Testis (tissue), 2 donors: ENCODE measurements at regions not wholly inside any gene's neighbourhood (a gene's known extent, or its start where the extent isn't known, plus 50 kb on each side); places are given as distances from the start of the nearest gene placed in this dataset.

Source experiments
- POLR2A ChIP-seq: fragments of 450-650 bp; IDR thresholded peaks from one replicate; pipeline ENCODE4 v1.6.1; 2017; ENCODE audit warnings: antibody characterized with exemption, mild to moderate bottlenecking, moderate library complexity
- TF ChIP-seq, protein P1 (sequence below), 3 experiments: fragments of 450-650 bp in 2 of 3; fragments of 200-600 bp in 1 of 3; sonication (generic) in 1 of 3; IDR thresholded peaks; one replicate each; pipeline ENCODE4 v1.5.1; 2016 to 2019; ENCODE audit warnings: antibody characterized with exemption in 3 of 3, mild to moderate bottlenecking in 2 of 3, moderate library complexity in 1 of 3

DNA sequence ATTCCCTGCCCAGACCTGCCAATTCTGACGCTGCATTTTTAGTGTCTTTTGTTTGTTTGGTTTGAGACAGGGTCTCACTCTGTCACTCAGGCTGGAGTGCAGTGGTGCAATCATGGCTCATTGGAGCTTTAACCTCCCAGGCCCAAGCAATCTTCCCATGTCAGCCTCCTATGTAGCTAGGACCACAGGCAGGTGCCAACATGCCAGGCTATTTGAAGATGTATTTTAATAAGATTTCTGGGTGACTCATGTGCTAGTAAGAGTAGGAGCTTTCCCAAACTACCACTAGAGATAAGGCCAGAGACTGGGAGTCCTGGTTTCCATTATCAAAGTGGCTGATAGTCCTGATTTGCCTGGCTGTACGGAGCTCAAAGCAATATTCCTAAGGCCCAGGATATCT lies 693.3 kb downstream of the MED13L start:
- TF ChIP-seq, protein P1, sequence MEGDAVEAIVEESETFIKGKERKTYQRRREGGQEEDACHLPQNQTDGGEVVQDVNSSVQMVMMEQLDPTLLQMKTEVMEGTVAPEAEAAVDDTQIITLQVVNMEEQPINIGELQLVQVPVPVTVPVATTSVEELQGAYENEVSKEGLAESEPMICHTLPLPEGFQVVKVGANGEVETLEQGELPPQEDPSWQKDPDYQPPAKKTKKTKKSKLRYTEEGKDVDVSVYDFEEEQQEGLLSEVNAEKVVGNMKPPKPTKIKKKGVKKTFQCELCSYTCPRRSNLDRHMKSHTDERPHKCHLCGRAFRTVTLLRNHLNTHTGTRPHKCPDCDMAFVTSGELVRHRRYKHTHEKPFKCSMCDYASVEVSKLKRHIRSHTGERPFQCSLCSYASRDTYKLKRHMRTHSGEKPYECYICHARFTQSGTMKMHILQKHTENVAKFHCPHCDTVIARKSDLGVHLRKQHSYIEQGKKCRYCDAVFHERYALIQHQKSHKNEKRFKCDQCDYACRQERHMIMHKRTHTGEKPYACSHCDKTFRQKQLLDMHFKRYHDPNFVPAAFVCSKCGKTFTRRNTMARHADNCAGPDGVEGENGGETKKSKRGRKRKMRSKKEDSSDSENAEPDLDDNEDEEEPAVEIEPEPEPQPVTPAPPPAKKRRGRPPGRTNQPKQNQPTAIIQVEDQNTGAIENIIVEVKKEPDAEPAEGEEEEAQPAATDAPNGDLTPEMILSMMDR (IDR thresholded peaks at IDR 0.05), result no peak
- no peak for TF ChIP-seq POLR2A
